HT1080 (cell line): ENCODE measurements at regions not wholly inside any gene's neighbourhood (a gene's known extent, or its start where the extent isn't known, plus 50 kb on each side); places are given as distances from the start of the nearest gene placed in this dataset.

ENCODE experiments used
- DNase-seq: peaks from one replicate; pipeline ENCODE4 v3.0.0-alpha.2; 2015; ENCODE audit warnings: low read depth

GRCh38 chr10:10392511-10392910 lies 625.2 kb upstream of the CELF2 start:
- no peak for DNase-seq

- no peak for DNase-seq
Measured at GRCh38 chr10:10394933-10395658, 622.6 kb upstream of the CELF2 start.

- no peak for DNase-seq
Measured at GRCh38 chr10:10396601-10397000, 621.1 kb upstream of the CELF2 start.

- DNase-seq = no peak
Measured at GRCh38 chr10:10397906-10398305, 619.8 kb upstream of the CELF2 start.

GRCh38 chr10:10403762-10404161 lies 613.9 kb upstream of the CELF2 start:
- no peak for DNase-seq

- DNase-seq = no peak
Measured at GRCh38 chr10:10417671-10418070, 600.0 kb upstream of the CELF2 start.

GRCh38 chr10:10418387-10418786 lies 599.3 kb upstream of the CELF2 start:
- no peak for DNase-seq

- no peak for DNase-seq
Measured at GRCh38 chr10:10421071-10421470, 596.6 kb upstream of the CELF2 start.

GRCh38 chr10:10431422-10432066 lies 586.1 kb upstream of the CELF2 start:
- DNase-seq = no peak

- no peak for DNase-seq
Measured at GRCh38 chr10:10432296-10433035, 585.2 kb upstream of the CELF2 start.

- no peak for DNase-seq
Measured at GRCh38 chr10:10434312-10434711, 583.4 kb upstream of the CELF2 start.

GRCh38 chr10:10437886-10438285 lies 579.8 kb upstream of the CELF2 start:
- DNase-seq = no peak

GRCh38 chr10:10438335-10439100 lies 579.2 kb upstream of the CELF2 start:
- no peak for DNase-seq

GRCh38 chr10:10456856-10457255 lies 560.8 kb upstream of the CELF2 start:
- DNase-seq = no peak

GRCh38 chr10:10460451-10460850 lies 557.2 kb upstream of the CELF2 start:
- DNase-seq = no peak

GRCh38 chr10:10462151-10462941 lies 555.3 kb upstream of the CELF2 start:
- no peak for DNase-seq

- DNase-seq = no peak
Measured at GRCh38 chr10:10471758-10472157, 545.9 kb upstream of the CELF2 start.

- DNase-seq = no peak
Measured at GRCh38 chr10:10475812-10476211, 541.9 kb upstream of the CELF2 start.

- DNase-seq = no peak
Measured at GRCh38 chr10:10477844-10478243, 539.8 kb upstream of the CELF2 start.

- DNase-seq = no peak
Measured at GRCh38 chr10:10479465-10479864, 538.2 kb upstream of the CELF2 start.

- DNase-seq = no peak
Measured at GRCh38 chr10:10482613-10483012, 535.1 kb upstream of the CELF2 start.
